ENCODE measurements at regions not wholly inside any gene's neighbourhood (a gene's known extent, or its start where the extent isn't known, plus 50 kb on each side); places are given as distances from the start of the nearest gene placed in this dataset.

GRCh38 chr9:20048437-20048836 lies 259.6 kb upstream of the SLC24A2 start:
- Histone ChIP-seq H3K9me1 (ENCODE audit: control insufficient read depth, insufficient read depth, low read length) (no peaks in the 10 kb centered on the region), H3K4me3 (no peak overlapping the region), H3K9ac (ENCODE audit: insufficient read depth in 1 of 2, low read depth in 2 of 2, low read length in 2 of 2) (no peak overlapping the region), H4K20me1 (replicated peaks; ENCODE audit: control insufficient read depth, insufficient read depth, low read length) (no peaks in the 10 kb centered on the region), H3K9me3 (replicated peaks; ENCODE audit: control insufficient read depth, insufficient read depth, low read depth, low read length) (no peaks in the 10 kb centered on the region), H3K36me3 (ENCODE audit: control insufficient read depth, insufficient read depth, low read length) (no peaks in the 10 kb centered on the region), H2AFZ (ENCODE audit: low read depth, low read length) (no peak overlapping the region), H3K27ac (ENCODE audit: extremely low read depth, low read depth, low read length) (no peak overlapping the region), H3K4me1 (replicated peaks in 1 of 2; ENCODE audit: control insufficient read depth in 2 of 2, insufficient read depth in 2 of 2, low read length in 2 of 2) (no peaks in the 10 kb centered on the region), H3K27me3 (ENCODE audit: control insufficient read depth in 2 of 2, insufficient read depth in 2 of 2, low read length in 2 of 2) (no peaks in the 10 kb centered on the region), H3K4me2 (ENCODE audit: insufficient read depth, low read length) (no peak overlapping the region), H3K79me2 (ENCODE audit: control insufficient read depth, insufficient read depth, low read length) (no peaks in the 10 kb centered on the region)
- ATAC-seq (no peak), FAIRE-seq (no peak), DNase-seq (ENCODE audit: extremely low read depth in 1 of 4, low spot score in 3 of 4) (no peak)
- WGBS (ENCODE audit: insufficient coverage, low coverage, missing lambda C conversion rate): 6% methylated on average over 2 of the region's 2 CpGs
- in situ Hi-C loops (cut with MboI) (no loop called here), intact Hi-C loops (cut with micrococcal nuclease) (no loop called here)
- no TSS peak for BruUV-seq (replicated peaks)
- ChIA-PET POLR2A (no interaction called here), CTCF (ENCODE audit: low intra/inter-chr PET ratio) (no interaction called here)
- TF ChIP-seq SMC3 (conservative IDR thresholded peaks at IDR 0.05; ENCODE audit: insufficient read depth, low read depth, low read length) (no peak), E2F3 (CRISPR knock-in tag; IDR thresholded peaks at IDR 0.05) (no peak), GABPB1 (CRISPR knock-in tag; IDR thresholded peaks at IDR 0.05) (no peak), CHCHD3 (CRISPR knock-in tag; IDR thresholded peaks at IDR 0.05) (no peak), SRSF3 (IDR thresholded peaks at IDR 0.05; ENCODE audit: insufficient read depth, low read length) (no peak), ZNF395 (CRISPR knock-in tag; IDR thresholded peaks at IDR 0.05) (no peak), ZNF57 (CRISPR knock-in tag; IDR thresholded peaks at IDR 0.05) (no peak), THRB (CRISPR knock-in tag; conservative IDR thresholded peaks at IDR 0.05) (no peak), ADNP (tag; IDR thresholded peaks at IDR 0.05) (no peak), ZNF280A (IDR thresholded peaks at IDR 0.05; ENCODE audit: low read depth, partially characterized antibody) (no peak), ZNF77 (CRISPR knock-in tag; IDR thresholded peaks at IDR 0.05) (no peak), ZHX1 (conservative IDR thresholded peaks at IDR 0.05; ENCODE audit: low read length) (no peak), HDAC6 (IDR thresholded peaks at IDR 0.05; ENCODE audit: low read depth, low read length) (no peak), DACH1 (IDR thresholded peaks at IDR 0.05; ENCODE audit: partially characterized antibody) (no peak), SETDB1 (IDR thresholded peaks at IDR 0.05; ENCODE audit: low read length) (no peak), TFE3 (CRISPR knock-in tag; IDR thresholded peaks at IDR 0.05) (no peak)
